ENCODE measurements at regions not wholly inside any gene's neighbourhood (a gene's known extent, or its start where the extent isn't known, plus 50 kb on each side); places are given as distances from the start of the nearest gene placed in this dataset.
"Not testable (repeated sequence)": the region's sequence is repeated elsewhere in the genome, so short reads cannot be mapped to it uniquely, and the experiment has no call there.

DNA sequence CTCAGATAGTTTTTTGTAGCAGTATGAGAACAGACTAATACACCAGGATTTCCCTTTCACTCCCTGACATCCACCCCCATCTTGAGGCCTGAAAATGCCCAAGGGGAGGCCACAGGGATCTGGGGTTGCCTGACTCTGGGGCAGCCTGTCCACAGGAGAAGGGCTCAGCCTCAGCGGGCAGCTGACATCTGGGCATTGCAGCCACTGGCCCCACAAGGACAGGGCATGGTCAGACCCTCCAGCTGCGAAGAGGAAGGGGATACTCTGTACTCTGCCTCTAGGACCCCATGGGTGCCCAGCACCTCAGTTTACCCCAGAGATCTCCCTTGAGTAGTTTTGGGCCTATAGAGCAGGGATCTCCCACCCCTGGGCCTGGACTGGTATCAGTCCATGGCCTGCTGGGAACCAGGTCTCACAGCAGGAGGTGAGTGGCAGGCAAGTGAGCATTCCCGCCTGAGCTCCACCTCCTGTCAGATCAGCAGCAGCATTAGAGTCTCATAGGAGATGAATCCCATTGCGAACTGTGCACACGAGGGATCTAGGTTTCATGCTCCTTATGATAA lies 138.9 kb downstream of the HMX1 start:
- DNase-seq = no peak

GRCh38 chr4:8732092-8732491 lies 139.5 kb downstream of the CPZ start:
- DNase-seq = no peak

- no peak for DNase-seq
Observed at GRCh38 chr4:8731364-8731763, 138.8 kb downstream of the CPZ start.

DNA sequence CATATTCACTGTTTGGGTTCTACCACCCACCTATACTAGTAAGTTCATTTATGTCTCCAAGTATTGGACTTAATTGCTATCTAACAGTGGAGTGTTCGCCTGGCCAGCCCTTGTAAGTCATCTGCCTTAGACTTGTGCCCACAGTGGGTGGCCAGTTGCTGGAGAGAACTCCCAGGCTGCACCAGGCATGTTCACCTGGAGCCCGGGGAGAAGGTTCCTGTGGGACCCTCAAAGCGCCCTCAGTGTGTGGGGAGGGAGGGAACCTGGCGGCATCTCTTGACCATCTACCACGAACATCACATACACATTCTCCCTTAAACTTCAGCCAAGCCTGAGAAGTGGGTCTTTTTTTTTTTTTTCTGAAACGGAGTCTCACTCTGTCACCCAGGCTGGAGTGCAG lies 138.1 kb downstream of the CPZ start:
- DNase-seq = no peak

DNA sequence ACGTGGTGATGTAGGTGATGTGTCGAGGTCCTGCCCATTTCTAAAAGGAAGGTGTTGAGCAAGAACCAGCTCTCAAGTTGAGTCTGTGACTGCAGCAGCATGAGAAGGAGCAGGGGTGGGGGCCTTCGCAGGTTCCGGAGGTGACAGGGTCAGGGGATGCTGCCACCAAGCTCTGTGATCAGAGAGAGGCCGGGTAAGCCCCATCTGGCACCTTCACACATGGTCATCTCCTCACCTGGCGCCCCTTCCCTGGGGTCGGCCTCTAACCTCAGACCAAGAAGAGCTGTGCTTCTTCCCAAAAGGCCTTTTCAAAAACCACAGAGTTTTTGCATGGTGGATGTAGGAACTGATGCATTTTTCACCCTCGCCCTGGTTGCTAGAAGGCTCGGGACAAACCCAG lies 137.6 kb downstream of the CPZ start:
- DNase-seq = no peak

DNA sequence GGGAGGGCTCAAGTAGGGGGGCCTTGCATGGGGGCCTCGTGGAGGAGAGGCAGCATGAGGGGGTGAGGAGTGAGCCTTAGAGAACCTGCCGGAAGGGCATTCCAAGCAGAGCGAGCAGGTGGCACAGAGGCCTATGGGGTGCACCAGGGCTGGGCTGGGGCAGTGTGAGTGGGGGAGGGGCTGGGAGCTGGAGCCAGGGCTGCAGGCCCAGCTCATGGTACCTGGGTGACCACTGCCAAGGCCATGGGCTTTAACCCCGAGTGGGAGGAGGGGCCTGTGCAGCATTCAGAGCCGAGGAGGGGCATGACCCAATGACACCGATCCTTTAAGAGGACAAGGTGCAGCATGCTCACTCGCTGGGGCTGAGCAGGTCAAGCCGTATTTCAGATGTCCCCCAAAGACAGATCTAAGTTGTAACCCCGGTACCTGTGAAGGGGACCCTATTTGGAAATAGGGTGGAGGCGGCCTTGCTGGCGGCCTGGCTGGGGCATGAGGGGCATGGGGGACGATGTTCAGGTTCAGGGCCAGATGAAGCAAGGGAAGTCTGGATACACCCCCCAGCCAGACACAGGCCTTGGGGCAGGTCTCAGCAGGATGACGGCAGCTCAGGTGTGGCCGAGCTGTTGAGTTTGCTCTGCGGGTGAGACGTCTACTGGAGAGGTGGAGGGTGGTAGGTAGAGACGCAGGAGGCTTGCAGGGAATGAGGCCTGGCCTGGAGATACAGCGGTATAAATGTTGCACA lies 137.0 kb downstream of the CPZ start:
- DNase-seq = no peak

DNA sequence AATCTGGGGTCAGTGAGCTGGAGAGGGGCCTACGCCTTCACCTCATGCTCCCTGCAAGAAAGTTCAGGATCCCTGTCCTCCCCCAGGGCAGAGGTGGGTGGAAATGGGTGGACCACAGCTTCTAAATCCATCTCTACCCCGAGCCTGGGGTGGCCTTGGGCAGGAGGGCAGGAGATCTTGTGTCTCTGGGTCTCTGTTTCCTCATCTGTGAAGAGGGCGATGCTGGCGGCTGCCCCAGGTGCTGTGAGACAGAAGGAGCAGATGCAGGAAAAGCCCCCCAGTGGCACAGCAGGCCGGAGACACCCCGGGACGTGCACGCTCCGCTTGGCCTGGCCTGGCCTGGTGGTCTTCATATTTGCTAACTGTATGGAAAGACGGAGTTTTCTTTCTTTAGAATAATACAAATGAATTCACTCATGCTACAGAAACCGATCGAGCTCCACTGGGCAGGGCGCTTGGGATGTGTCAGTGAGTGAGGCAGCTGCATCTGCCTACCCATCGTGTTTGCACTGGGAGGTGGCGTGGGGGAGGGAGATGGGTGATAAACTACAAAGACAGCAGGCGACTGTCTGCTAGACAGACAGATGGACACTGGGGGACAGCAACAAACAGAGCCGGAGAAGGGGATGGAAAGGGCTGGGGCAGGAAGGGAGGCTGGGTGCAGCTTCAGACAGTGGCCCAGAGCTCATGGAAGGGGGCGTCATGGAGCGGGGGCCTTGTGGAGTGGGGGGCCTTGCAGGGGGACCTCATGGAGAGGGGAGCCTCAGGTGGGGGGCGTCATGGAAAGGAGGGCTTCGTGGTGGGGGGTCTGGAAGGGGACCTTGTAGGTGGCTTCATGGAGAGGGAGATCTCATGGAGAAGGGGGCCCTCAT lies 136.2 kb downstream of the CPZ start:
- no peak for DNase-seq

DNA sequence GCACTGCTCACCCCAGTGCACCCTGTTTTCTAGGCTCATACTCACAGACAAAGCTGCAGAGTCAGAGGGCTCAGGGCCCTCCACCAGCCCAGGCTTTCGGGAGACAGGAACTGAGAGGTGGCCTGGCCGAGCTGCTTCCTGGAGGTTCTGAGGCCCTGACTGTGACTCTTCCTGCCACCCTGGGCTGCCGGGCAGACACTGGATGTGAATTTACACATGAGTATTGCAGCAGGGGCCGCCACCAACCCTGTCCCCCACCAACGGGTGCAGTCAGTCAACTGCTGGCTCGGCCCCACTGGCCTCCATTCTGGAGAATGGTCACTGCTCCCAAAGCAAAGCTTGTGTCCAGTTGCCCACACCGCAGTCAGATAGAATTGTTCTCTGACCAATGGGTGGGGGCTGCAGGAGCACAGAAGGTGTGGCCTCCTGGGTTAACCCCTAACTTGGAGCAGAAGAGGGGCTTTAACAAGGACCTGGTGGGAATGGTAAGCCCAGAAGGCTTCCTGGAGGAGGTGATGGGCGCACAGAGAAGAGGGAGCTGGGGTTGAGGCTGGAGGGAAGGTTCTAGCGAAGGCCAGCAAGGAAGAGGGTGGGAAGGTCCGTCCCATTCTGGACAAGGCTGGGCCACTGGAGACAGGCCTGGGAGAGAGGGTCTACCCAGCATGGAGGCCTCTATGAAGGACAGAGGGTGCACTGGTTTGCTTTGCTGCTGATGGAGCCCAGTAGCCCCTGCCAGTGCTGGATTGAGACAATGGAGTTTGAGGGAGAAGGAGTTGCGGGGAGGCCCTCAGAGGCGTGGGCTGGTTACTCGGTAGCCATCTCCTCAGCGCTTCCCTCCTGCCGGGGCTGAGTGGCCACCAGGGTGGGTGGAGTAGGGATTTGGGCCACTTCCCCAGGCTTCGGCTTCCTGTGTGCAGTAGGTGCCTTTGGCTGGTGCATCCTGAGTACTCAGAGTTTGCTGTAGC lies 135.3 kb downstream of the CPZ start:
- peak; percentile 4 for DNase-seq

DNA sequence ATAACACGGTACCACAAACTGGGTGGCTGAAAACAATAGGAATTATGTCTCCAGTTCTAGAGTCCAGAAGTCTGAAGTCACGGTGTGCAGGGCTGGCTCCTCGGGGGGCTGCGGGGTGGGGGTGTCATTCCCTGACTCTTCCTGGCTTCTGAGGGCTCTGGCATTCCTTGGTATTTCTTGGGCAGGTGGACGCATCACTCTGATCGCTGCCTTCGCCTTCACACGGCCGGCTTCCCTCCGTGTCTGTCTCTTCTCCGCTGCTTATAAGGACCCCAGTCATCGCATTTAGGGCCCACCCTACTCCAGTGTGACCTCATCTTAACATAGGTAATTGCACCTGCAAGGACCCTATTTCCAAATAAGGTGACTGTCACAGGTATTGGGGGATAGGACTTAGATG lies 134.6 kb downstream of the CPZ start:
- no peak for DNase-seq

DNA sequence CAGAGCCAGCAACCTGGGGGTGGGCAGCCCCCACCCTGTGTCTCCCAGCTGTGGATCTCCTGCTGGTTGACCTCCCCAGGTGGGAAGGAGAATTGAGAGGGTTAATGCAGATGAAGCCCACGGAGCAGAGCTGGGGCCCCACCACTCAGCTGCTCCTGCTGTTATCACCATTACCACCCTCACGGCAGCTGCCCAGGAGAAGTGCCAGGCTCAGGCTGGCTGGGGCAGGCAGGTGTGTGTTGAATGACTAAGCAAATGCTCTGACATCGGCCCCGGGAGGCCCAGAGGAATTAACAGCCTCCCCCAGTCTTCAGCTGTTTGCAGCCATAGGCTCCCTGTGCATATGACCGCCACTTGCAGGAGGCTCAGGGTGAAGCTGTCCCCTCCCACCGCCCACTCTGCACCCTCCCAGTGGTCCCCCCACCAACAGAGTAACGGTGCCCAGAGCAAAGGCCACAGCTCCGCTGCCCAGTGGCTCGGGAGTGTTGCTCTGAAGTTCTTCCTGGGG lies 133.8 kb downstream of the CPZ start:
- DNase-seq = peak; percentile 2

DNA sequence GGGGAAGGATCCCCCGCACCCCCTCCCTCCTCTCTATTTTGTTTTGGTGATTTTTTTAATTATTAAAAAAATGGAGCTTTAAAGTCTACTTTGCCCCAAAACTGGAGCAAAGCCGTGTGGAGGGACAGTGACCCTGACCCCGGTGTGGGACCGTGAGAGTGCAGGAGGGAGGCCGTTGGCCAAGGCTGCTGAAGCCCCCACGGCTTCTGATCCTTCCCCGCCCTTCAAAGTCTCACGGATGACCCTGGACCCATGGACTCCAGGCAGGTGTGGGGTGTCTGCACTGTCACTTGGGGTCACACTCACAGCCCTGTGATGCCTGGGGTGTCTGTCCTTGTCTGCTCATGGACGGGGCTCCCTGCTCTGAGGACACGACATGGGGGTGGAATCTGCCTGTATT lies 133.3 kb downstream of the CPZ start:
- DNase-seq = peak; percentile 4

DNA sequence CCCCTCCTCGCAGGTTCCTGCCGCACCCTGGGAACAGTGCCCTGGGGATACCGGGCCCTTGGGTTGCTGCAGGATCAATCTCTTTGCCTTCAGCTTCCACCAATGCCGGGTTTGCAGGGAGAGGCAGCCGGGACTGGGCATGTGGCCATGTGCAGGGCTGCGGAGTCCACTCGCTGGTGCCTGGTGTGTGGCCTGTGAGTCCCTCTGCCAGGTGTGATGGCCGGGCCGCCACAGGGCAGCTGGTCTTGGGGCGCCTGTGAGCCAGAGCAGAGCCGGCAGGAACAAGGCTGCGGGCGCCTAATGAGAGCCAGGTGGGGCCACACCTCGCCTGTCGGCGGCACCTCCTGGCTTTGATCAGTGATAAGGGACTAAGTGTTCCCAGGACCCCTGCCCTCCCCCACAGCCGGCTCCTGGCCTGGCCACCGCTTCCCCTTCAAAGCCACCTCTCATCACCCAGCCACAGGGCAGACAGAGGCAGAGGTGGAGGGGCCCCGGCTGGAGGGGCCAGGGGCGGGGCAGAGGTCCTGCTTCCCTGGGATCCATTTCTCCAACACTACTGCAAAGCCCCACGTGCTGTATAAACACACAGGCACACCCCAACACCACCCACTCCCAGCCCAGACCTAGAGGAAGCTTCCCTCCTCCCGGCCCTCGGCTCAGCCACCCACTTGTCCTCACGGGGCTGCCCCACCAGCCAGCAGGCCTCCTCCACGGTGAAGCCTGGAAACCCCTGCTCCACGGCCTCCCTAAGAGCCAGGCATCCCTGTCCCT lies 132.7 kb downstream of the CPZ start:
- DNase-seq = peak; percentile 4

GRCh38 chr4:8724436-8725070 lies 132.0 kb downstream of the CPZ start:
- peak; percentile 1 for DNase-seq

DNA sequence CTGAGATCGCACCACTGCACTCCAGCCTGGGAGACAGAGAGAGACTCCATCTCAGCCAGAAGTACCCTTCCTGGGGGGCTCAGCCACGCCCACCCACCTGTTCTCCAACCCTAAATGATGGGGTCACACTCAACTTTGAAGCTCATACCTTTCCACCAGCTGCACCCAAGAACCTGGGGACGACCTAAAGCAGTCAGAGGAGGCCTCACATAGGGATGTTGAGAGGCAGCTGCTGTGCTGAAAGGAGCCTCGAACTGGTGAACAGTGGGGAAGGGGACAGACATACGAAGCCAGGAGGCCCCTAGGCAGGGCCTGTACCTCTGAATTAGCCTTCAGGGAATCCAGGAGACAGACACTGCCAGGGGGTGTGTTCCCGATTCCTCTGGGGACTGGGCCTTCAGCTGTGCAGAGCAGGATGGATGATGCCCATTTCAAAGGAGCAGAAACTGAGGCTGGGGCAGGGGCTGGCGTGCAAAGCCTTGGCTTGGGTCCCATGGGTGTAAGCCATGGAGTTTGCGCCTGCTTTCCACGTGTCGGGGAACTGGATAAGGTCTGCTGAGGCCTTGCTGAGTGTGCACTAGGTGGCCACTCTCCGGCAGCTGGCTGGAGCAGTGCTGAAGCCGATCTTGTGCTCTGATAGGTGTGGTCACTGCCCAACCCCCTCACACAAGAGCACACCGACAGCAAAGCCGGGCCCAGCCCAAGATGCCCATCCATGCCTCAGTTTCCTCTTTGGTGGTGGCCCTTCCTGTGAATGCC lies 130.8 kb downstream of the CPZ start:
- DNase-seq = no peak

DNA sequence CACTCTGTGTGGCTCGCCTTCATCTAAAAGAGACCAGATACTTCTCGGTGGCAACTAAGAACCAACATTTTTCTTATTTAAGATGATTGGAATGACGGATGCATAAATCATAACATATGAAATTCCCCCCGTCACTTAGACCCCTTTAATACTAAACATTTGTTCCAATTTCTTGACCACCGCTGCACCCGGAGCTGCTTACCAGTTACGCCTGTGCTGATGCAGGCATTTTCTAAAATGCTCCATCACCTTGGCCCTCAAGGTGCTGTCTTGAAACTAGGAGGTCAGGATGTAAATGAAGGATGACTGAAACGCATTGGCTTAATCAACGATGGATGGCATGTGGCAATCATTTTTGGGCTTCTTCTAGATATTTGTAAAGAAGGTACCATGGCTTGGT lies 130.0 kb downstream of the CPZ start:
- no peak for DNase-seq

DNA sequence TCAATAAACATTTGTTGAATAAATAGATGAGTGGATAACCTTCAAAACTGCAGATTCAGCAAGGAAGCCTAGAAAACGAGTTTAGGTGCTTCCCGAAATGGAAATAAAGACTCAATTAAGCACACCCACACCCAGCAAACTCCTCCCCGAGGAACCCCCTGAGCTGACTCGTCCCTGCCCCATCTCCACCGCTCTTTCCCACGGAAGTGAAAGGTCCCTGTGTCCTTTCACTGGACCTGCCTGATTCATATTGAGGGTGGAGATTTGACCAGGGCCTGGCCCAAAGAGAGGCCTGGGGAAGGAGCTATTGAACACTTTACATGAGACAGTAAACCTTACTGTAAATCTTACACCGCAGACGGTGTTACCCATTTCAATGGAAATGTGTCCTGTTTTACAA lies 129.1 kb downstream of the CPZ start:
- DNase-seq = no peak

DNA sequence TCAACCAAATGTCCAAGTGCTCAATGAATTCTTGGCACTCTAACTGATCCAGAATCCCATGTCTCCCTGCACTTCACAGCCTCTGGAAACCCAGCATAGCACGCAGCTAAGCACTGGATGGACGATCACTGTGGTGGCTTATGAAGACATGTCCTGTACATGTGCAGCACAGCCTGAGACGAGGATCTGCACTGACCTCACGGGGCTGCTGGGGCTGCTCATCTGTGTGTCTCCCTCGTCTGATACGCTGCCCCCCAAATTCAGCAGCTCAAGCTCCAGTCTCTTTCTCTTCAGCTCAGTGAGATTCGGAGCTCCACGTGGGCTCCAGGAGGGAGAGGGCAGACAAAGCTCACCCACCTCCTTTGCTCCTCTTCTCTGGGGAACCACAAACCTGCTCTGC lies 126.9 kb downstream of the CPZ start:
- no peak for DNase-seq

DNA sequence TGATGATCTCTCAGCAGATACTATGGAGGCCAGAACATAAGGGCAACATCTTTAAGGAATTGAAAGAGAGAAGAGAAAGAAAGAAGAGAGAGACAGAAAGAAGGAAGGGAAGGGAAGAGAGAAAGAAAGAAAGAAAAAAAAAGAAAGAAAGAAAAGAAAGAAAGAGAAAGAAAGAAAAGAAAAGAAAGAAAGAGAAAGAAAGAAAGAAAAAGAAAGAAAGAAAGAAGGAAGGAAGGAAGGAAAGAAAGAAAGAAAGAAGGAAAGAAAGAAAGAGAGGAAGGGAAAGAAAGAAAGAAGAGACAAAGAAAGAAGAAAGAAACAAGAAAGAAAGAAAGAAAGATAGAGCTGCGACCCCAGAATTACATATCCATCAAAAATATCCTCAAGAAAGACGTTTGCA lies 124.9 kb downstream of the CPZ start:
- DNase-seq = not testable (repeated sequence)

- no peak for DNase-seq
Observed at GRCh38 chr4:8710946-8711345, 118.4 kb downstream of the CPZ start.

DNA sequence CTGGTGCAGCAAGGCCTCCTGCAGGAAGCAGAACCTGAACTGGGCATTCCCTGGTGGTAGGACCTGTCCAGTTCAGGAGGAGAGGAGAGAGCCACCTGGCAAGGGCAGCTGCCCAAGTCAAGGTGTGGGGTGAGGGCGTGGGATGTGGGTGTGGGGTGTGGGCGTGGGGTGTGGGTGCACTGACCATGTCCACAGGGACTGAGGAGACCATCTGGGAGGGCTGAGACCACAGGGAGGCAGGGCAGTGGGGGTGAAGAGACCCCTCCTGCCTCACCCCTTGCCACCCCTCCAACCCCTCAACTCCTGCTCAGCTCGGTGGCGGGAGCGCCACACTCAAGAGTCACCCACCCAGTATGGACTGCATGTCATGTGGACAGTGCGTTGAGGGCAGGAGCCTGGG lies 117.9 kb downstream of the CPZ start:
- peak; percentile 2 for DNase-seq
